ENCODE measurements at regions not wholly inside any gene's neighbourhood (a gene's known extent, or its start where the extent isn't known, plus 50 kb on each side); places are given as distances from the start of the nearest gene placed in this dataset.

- no peaks in the 10 kb centered on the region for H3F3A ChIP-seq (ENCODE audit: insufficient read depth)
- no peaks in the 10 kb centered on the region for H3K9me3 ChIP-seq (ENCODE audit: insufficient read depth, low read length)
- no peak overlapping the region for H3K4me2 ChIP-seq (ENCODE audit: low read depth, low read length, poor library complexity, severe bottlenecking)
- no peak overlapping the region for H3K27ac ChIP-seq (ENCODE audit: low read depth, low read length)
- H3K4me3 ChIP-seq (ENCODE audit: insufficient read depth, low read length, poor library complexity, severe bottlenecking) = no peak overlapping the region
- no peak overlapping the region for H2AFZ ChIP-seq (ENCODE audit: low read depth, low read length, severe bottlenecking)
- H4K20me1 ChIP-seq (ENCODE audit: low read depth, low read length) = no peaks in the 10 kb centered on the region
- no peak overlapping the region for H3K9ac ChIP-seq (ENCODE audit: low read length)
- H3K27me3 ChIP-seq (ENCODE audit: low read length) = no peaks in the 10 kb centered on the region
- no peak for TF ChIP-seq CTCF (IDR thresholded peaks at IDR 0.05; ENCODE audit: insufficient read depth, low read length, poor library complexity, severe bottlenecking)
- no peak for TF ChIP-seq EZH2phosphoT487 (conservative IDR thresholded peaks at IDR 0.05; ENCODE audit: low read length)
- no peaks in the 10 kb centered on the region for H3K9me2 ChIP-seq (replicated peaks; ENCODE audit: insufficient read depth, low read length)
- no peaks in the 10 kb centered on the region for H3K79me2 ChIP-seq (ENCODE audit: insufficient read depth, low read length)
- H3K36me3 ChIP-seq (ENCODE audit: low read length) = no peaks in the 10 kb centered on the region
Measured at GRCh38 chr12:24379861-24380521, 430.5 kb upstream of the SOX5 start.

- no peaks in the 10 kb centered on the region for H3F3A ChIP-seq (ENCODE audit: insufficient read depth)
- H3K36me3 ChIP-seq (ENCODE audit: low read length) = no peaks in the 10 kb centered on the region
- TF ChIP-seq CTCF (IDR thresholded peaks at IDR 0.05; ENCODE audit: insufficient read depth, low read length, poor library complexity, severe bottlenecking) (no peak), EZH2phosphoT487 (conservative IDR thresholded peaks at IDR 0.05; ENCODE audit: low read length) (no peak)
- no peaks in the 10 kb centered on the region for H3K79me2 ChIP-seq (ENCODE audit: insufficient read depth, low read length)
- H4K20me1 ChIP-seq (ENCODE audit: low read depth, low read length) = no peaks in the 10 kb centered on the region
- H3K9ac ChIP-seq (ENCODE audit: low read length) = no peak overlapping the region
- H3K4me2 ChIP-seq (ENCODE audit: low read depth, low read length, poor library complexity, severe bottlenecking) = no peak overlapping the region
- H3K9me3 ChIP-seq (ENCODE audit: insufficient read depth, low read length) = no peaks in the 10 kb centered on the region
- H3K27ac ChIP-seq (ENCODE audit: low read depth, low read length) = no peak overlapping the region
- H3K9me2 ChIP-seq (replicated peaks; ENCODE audit: insufficient read depth, low read length) = no peaks in the 10 kb centered on the region
- no peak overlapping the region for H3K4me3 ChIP-seq (ENCODE audit: insufficient read depth, low read length, poor library complexity, severe bottlenecking)
- no peaks in the 10 kb centered on the region for H3K27me3 ChIP-seq (ENCODE audit: low read length)
- no peak overlapping the region for H2AFZ ChIP-seq (ENCODE audit: low read depth, low read length, severe bottlenecking)
Measured at GRCh38 chr12:24379433-24379832, 430.0 kb upstream of the SOX5 start.

GRCh38 chr12:24378548-24379407 is 429.3 kb upstream of the SOX5 start:
- no peaks in the 10 kb centered on the region for H4K20me1 ChIP-seq (ENCODE audit: low read depth, low read length)
- no peak overlapping the region for H2AFZ ChIP-seq (ENCODE audit: low read depth, low read length, severe bottlenecking)
- H3K79me2 ChIP-seq (ENCODE audit: insufficient read depth, low read length) = no peaks in the 10 kb centered on the region
- H3K27me3 ChIP-seq (ENCODE audit: low read length) = no peaks in the 10 kb centered on the region
- TF ChIP-seq EZH2phosphoT487 (conservative IDR thresholded peaks at IDR 0.05; ENCODE audit: low read length) = no peak
- TF ChIP-seq CTCF (IDR thresholded peaks at IDR 0.05; ENCODE audit: insufficient read depth, low read length, poor library complexity, severe bottlenecking) = no peak
- H3K27ac ChIP-seq (ENCODE audit: low read depth, low read length) = no peak overlapping the region
- no peak overlapping the region for H3K4me3 ChIP-seq (ENCODE audit: insufficient read depth, low read length, poor library complexity, severe bottlenecking)
- H3K9ac ChIP-seq (ENCODE audit: low read length) = no peak overlapping the region
- no peak overlapping the region for H3K4me2 ChIP-seq (ENCODE audit: low read depth, low read length, poor library complexity, severe bottlenecking)
- no peaks in the 10 kb centered on the region for H3K36me3 ChIP-seq (ENCODE audit: low read length)
- H3K9me3 ChIP-seq (ENCODE audit: insufficient read depth, low read length) = no peaks in the 10 kb centered on the region
- no peaks in the 10 kb centered on the region for H3K9me2 ChIP-seq (replicated peaks; ENCODE audit: insufficient read depth, low read length)
- H3F3A ChIP-seq (ENCODE audit: insufficient read depth) = no peaks in the 10 kb centered on the region
